ENCODE measurements at regions not wholly inside any gene's neighbourhood (a gene's known extent, or its start where the extent isn't known, plus 50 kb on each side); places are given as distances from the start of the nearest gene placed in this dataset.

- TF ChIP-seq CTCF (conservative IDR thresholded peaks at IDR 0.05; ENCODE audit: low read length) = no peak
- TF ChIP-seq EZH2phosphoT487 (IDR thresholded peaks at IDR 0.05; ENCODE audit: borderline replicate concordance) = no peak
These were observed 238.7 kb upstream of the OR4E1 start for GRCh38 chr14:21912367-21912766.

Data from Loucy (cell line).